Liver (tissue), 3 donors: ENCODE measurements at regions not wholly inside any gene's neighbourhood (a gene's known extent, or its start where the extent isn't known, plus 50 kb on each side); places are given as distances from the start of the nearest gene placed in this dataset.

Experiments used
- CTCF ChIP-seq: fragments of 150-350 bp; IDR thresholded peaks from 2 replicates; pipeline ENCODE4 v1.5.1; 2017; ENCODE audit warnings: improper control_type of control experiment, low read depth, low read length; ENCODE audit not compliant: missing input control
- EGR1 ChIP-seq, 2 donors: IDR thresholded peaks; 2 replicates each; pipeline ENCODE4 v1.6.1; 2016 to 2018; ENCODE audit warnings: antibody characterized with exemption in 2 of 2, low read depth in 2 of 2
- RAD21 ChIP-seq, 2 donors: IDR thresholded peaks; 2 replicates each; pipeline ENCODE4 v1.6.1; 2016; ENCODE audit warnings: antibody characterized with exemption in 2 of 2, mild to moderate bottlenecking in 2 of 2
- YY1 ChIP-seq: IDR thresholded peaks from 2 replicates; pipeline ENCODE4 v1.6.1; 2016; ENCODE audit warnings: antibody characterized with exemption, mild to moderate bottlenecking
- ZBTB33 ChIP-seq: IDR thresholded peaks from 2 replicates; pipeline ENCODE4 v1.6.1; 2016; ENCODE audit warnings: antibody characterized with exemption
- donor health status: healthy.
- donor health status: healthy.

GRCh38 chr17:65455972-65456343, 105.5 kb downstream of the AXIN2 start:
- peak; percentile 44 for TF ChIP-seq CTCF
- peak; percentile 81 to 84 for TF ChIP-seq RAD21 (IDR thresholded peaks at IDR 0.05)
- TF ChIP-seq ZBTB33 = no peak
- TF ChIP-seq EGR1 (IDR thresholded peaks at IDR 0.05; ENCODE audit: low read depth in 2 of 2) = no peak
- no peak for TF ChIP-seq YY1
